MM.1S (cell line): ENCODE measurements at regions not wholly inside any gene's neighbourhood (a gene's known extent, or its start where the extent isn't known, plus 50 kb on each side); places are given as distances from the start of the nearest gene placed in this dataset.

Experiments used
- CTCF ChIP-seq: fragments of 300-600 bp; sonication (generic); IDR thresholded peaks from 2 replicates; pipeline ENCODE4 v1.5.1; 2016; ENCODE audit warnings: antibody characterized with exemption, low read length, mixed read lengths
- EZH2 ChIP-seq: fragments of 300-600 bp; sonication (generic); optimal IDR thresholded peaks from 2 replicates; pipeline ENCODE3; 2017; ENCODE audit warnings: low read depth, mild to moderate bottlenecking, antibody characterized with exemption, low read length, mixed read lengths
- EZH2phosphoT487 ChIP-seq: fragments of 300-600 bp; sonication (generic); IDR thresholded peaks from 2 replicates; pipeline ENCODE4 v1.6.1; 2018; ENCODE audit warnings: antibody characterized with exemption, low read length

- TF ChIP-seq CTCF, result no peak
- no peak for TF ChIP-seq EZH2phosphoT487
- TF ChIP-seq EZH2, result no peak
Measured at GRCh38 chr20:63071541-63072181, 64.9 kb upstream of the BHLHE23 start.
